WI38 (cell line): ENCODE measurements at regions not wholly inside any gene's neighbourhood (a gene's known extent, or its start where the extent isn't known, plus 50 kb on each side); places are given as distances from the start of the nearest gene placed in this dataset.

Experiments used
- H3K4me3 ChIP-seq: 2 replicates; pipeline ENCODE4 v1.5.1; 2011; ENCODE audit warnings: low read depth, mild to moderate bottlenecking, control low read depth, low read length
- TF ChIP-seq, protein P1 (sequence below): IDR thresholded peaks from 2 replicates; pipeline ENCODE4 v1.5.1; 2012; ENCODE audit warnings: low read depth, mild to moderate bottlenecking, control low read depth, low read length

DNA sequence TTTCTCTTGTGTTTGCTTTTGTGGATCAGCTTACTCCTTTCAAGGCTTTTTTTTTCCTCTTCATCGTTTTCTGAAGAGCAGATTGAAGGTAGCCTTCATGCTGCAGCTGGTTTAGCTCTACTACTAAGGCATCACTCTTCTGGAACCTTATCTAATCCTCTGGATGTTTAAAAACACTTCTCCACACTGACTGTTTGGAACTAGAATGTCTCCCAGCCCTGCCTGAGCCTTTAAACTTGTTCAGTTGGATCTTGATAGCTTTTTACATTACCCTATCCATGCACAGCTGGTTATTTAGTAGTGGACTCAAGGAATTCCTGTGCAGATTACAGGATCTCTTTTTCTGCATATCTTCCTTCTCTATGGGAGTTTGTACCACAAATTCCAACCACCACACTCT, 108.9 kb upstream of the ASCC3 start:
- H3K4me3 ChIP-seq, result no peak overlapping the region
- TF ChIP-seq, protein P1, sequence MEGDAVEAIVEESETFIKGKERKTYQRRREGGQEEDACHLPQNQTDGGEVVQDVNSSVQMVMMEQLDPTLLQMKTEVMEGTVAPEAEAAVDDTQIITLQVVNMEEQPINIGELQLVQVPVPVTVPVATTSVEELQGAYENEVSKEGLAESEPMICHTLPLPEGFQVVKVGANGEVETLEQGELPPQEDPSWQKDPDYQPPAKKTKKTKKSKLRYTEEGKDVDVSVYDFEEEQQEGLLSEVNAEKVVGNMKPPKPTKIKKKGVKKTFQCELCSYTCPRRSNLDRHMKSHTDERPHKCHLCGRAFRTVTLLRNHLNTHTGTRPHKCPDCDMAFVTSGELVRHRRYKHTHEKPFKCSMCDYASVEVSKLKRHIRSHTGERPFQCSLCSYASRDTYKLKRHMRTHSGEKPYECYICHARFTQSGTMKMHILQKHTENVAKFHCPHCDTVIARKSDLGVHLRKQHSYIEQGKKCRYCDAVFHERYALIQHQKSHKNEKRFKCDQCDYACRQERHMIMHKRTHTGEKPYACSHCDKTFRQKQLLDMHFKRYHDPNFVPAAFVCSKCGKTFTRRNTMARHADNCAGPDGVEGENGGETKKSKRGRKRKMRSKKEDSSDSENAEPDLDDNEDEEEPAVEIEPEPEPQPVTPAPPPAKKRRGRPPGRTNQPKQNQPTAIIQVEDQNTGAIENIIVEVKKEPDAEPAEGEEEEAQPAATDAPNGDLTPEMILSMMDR, result no peak

DNA sequence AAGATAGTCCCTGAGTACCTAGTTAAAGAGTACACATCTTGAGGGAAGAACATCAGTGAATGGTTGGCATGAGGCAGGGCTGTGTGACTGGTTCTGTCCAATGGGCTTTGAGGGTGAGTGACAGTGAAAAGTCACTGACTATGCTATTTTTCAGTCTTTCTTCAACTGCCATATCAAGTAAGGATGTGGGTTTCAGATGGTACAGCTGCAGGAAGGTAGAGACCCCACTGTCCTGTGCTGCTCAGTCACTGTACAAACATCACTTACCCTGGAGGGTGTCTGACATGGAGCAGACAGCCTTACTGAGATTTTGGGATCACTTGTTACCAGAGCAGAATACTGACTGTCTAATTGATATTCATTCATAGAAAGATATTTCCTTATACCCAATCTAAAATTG, 115.3 kb upstream of the ASCC3 start:
- TF ChIP-seq, protein P1, result no peak
- no peak overlapping the region for H3K4me3 ChIP-seq

DNA sequence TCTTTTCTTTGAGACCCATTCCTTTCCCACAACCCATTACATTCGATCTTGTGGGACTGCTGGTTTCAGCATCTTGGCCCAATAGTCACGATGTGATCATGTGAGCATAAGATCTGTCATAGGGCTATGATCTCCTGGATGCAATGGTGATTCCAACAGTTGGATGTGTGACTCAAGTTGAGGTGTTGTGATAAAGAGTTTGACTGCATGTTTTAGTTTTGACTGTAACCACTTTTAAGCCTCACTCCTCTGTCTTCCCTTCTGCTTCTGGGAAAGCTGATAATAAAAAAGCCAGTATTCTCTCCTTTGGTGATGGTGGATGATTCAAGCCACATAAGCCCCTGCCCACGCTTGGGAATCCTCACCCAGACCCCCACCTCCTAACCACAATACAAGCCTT, 117.0 kb upstream of the ASCC3 start:
- TF ChIP-seq, protein P1, result no peak
- H3K4me3 ChIP-seq, result no peak overlapping the region

DNA sequence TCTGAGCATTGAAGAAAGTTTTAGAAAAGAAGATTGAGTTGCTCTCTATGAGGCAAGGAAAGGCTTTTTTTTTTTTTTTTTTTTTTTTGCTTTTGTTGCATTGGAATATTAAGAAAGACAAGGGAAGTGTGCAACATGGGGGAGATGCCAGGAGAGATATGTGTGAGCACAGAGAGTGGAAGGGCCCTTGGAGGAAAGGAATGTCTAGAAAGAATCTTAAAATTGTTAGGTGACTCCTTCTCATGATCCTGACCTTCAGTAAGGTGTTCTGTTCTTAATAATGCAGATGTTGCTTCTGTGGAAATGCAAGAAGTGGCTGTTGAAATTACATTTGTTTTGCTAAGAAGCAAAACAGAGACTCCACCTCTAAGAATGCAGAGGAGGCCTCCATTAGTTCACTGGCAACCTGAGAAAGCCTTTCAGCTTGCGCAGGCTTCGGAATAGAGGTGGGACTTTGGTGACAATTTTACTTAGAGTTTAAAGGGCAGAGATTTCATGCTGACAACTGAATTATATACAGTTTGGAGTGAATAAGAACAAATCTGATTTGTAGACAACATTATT, 118.0 kb upstream of the ASCC3 start:
- H3K4me3 ChIP-seq, result no peak overlapping the region
- TF ChIP-seq, protein P1, result no peak

DNA sequence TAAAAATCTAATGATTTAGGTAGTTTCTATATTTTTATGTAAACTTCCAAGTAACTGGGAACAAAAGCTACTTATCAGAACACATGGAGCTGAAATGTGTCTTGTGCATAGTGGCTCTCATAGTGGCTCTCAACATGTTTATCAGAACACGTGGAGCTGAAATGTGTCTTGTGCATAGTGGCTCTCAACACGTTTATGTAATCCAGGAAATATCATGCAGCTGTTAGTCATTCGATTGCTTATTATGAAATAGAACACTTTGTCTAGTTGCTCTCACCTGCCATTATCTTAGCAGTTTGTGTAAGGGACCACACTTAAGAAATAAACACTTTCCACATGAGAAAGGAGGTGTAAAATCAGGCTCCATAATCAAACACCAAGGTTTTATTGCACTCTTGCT, 119.2 kb upstream of the ASCC3 start:
- TF ChIP-seq, protein P1, result no peak
- H3K4me3 ChIP-seq, result no peak overlapping the region

DNA sequence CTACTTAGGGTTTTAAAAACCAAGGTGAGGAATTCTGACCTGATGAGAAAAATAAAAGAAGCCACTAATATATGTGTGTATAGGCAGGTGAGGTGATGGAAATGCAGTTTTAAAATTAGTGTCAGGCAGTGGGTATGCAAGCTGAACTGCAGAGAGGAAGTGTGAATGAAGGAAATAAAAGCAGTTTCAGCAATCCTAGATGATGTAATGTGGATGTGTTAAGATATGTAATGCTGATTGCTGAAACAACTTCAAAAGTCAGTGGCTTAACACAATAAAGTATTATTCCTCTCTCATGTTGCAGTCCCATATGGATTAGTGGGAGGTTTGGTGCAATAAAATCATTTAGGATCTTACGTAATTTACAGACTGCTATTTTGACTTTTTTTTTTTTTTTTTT, 119.9 kb upstream of the ASCC3 start:
- no peak overlapping the region for H3K4me3 ChIP-seq
- TF ChIP-seq, protein P1, result no peak

DNA sequence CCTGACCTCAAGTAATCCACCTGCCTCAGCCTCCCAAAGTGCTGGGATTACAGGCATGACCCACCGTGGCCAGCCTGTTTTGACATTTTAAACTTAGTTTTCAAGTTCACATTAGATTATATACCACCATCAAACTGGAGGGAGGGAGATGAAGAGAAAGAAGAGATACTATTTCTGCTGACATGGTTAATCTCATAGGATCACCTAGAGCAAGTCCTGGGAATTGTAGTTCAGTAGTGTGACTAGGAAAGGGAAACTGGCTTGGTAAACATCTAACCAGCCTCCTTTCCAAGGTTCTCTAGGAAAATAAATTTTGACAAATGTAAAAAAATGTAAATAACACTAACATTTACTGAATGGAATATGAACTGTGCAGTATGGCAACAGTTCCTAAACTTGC, 120.5 kb upstream of the ASCC3 start:
- no peak overlapping the region for H3K4me3 ChIP-seq
- TF ChIP-seq, protein P1, result no peak
